ENCODE measurements at regions not wholly inside any gene's neighbourhood (a gene's known extent, or its start where the extent isn't known, plus 50 kb on each side); places are given as distances from the start of the nearest gene placed in this dataset.

- TF ChIP-seq ZFP91 (CRISPR knock-in tag; IDR thresholded peaks at IDR 0.05; ENCODE audit: borderline replicate concordance) = peak; percentile 29; the same call in 1 of the 2 replicates
- peak; percentile 73; the same call in 1 of the 2 replicates for TF ChIP-seq HMG20A (CRISPR knock-in tag; IDR thresholded peaks at IDR 0.05; ENCODE audit: borderline replicate concordance)
- 0 out of 2 replicates have a peak, but pooled peaks have one; percentile 34 for TF ChIP-seq ZNF264 (CRISPR knock-in tag; IDR thresholded peaks at IDR 0.05)
- peak; percentile 50; the same call in 1 of the 2 replicates for TF ChIP-seq ZNF614 (CRISPR knock-in tag; IDR thresholded peaks at IDR 0.05; ENCODE audit: borderline replicate concordance)
- TF ChIP-seq LCORL (IDR thresholded peaks at IDR 0.05) = no peak
- TF ChIP-seq LCORL (CRISPR knock-in tag; IDR thresholded peaks at IDR 0.05) = peak; percentile 76
- TF ChIP-seq, protein P1, sequence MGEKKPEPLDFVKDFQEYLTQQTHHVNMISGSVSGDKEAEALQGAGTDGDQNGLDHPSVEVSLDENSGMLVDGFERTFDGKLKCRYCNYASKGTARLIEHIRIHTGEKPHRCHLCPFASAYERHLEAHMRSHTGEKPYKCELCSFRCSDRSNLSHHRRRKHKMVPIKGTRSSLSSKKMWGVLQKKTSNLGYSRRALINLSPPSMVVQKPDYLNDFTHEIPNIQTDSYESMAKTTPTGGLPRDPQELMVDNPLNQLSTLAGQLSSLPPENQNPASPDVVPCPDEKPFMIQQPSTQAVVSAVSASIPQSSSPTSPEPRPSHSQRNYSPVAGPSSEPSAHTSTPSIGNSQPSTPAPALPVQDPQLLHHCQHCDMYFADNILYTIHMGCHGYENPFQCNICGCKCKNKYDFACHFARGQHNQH (CRISPR knock-in tag; IDR thresholded peaks at IDR 0.05) = peak; percentile 44; the same call in 1 of the 2 replicates
- peak; percentile 62 for TF ChIP-seq FOXJ3 (CRISPR knock-in tag; IDR thresholded peaks at IDR 0.05; ENCODE audit: borderline replicate concordance)
- peak; percentile 76 for TF ChIP-seq ZNF644 (CRISPR knock-in tag; IDR thresholded peaks at IDR 0.05; ENCODE audit: low read depth)
- TF ChIP-seq HNF4G (IDR thresholded peaks at IDR 0.05; ENCODE audit: borderline replicate concordance, low read depth, low read length) = 0 out of 2 replicates have a peak, but pooled peaks have one; percentile 9
- TF ChIP-seq HNF4G (CRISPR knock-in tag; IDR thresholded peaks at IDR 0.05; ENCODE audit: borderline replicate concordance, low read depth) = no peak
- TF ChIP-seq ZNF629 (CRISPR knock-in tag; conservative IDR thresholded peaks at IDR 0.05) = peak; percentile 12; the same call in 1 of the 2 replicates
- TF ChIP-seq ZNF282 (IDR thresholded peaks at IDR 0.05; ENCODE audit: partially characterized antibody) = no peak
- no peak for TF ChIP-seq PTBP1 (IDR thresholded peaks at IDR 0.05; ENCODE audit: low read depth, low read length, poor library complexity, severe bottlenecking)
- TF ChIP-seq, protein P2, sequence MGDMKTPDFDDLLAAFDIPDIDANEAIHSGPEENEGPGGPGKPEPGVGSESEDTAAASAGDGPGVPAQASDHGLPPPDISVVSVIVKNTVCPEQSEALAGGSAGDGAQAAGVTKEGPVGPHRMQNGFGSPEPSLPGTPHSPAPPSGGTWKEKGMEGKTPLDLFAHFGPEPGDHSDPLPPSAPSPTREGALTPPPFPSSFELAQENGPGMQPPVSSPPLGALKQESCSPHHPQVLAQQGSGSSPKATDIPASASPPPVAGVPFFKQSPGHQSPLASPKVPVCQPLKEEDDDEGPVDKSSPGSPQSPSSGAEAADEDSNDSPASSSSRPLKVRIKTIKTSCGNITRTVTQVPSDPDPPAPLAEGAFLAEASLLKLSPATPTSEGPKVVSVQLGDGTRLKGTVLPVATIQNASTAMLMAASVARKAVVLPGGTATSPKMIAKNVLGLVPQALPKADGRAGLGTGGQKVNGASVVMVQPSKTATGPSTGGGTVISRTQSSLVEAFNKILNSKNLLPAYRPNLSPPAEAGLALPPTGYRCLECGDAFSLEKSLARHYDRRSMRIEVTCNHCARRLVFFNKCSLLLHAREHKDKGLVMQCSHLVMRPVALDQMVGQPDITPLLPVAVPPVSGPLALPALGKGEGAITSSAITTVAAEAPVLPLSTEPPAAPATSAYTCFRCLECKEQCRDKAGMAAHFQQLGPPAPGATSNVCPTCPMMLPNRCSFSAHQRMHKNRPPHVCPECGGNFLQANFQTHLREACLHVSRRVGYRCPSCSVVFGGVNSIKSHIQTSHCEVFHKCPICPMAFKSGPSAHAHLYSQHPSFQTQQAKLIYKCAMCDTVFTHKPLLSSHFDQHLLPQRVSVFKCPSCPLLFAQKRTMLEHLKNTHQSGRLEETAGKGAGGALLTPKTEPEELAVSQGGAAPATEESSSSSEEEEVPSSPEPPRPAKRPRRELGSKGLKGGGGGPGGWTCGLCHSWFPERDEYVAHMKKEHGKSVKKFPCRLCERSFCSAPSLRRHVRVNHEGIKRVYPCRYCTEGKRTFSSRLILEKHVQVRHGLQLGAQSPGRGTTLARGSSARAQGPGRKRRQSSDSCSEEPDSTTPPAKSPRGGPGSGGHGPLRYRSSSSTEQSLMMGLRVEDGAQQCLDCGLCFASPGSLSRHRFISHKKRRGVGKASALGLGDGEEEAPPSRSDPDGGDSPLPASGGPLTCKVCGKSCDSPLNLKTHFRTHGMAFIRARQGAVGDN (CRISPR knock-in tag; IDR thresholded peaks at IDR 0.05) = peak; percentile 24; the same call in 1 of the 2 replicates
- peak; percentile 57 for TF ChIP-seq ARID5B (CRISPR knock-in tag; IDR thresholded peaks at IDR 0.05)
- TF ChIP-seq PITX1 (CRISPR knock-in tag; IDR thresholded peaks at IDR 0.05) = peak; percentile 56; the same call in 1 of the 2 replicates
Observed at GRCh38 chr14:95398630-95399547, 79.2 kb upstream of the CLMN start (continued).

Data from HepG2 (cell line).